PC-3 (cell line): ENCODE measurements at regions not wholly inside any gene's neighbourhood (a gene's known extent, or its start where the extent isn't known, plus 50 kb on each side); places are given as distances from the start of the nearest gene placed in this dataset.

Experiments
- ATAC-seq: fragments of 200-7000 bp; cut with Tn5 transposase; 2 replicates; pipeline ENCODE4 v1.9.1; 2020; ENCODE audit warnings: mild to moderate bottlenecking, moderate library complexity
- BruUV-seq: library from RNA; stranded (reverse); fragments of 400-500 nt; replicated peaks from 2 replicates; lab custom pipeline; 2021; lab: Mats Ljungman, UMichigan
- CTCF ChIA-PET: fragments of 300-600 bp; sonication (Branson Sonifier 250); formaldehyde crosslinking; loops from one replicate; lab custom pipeline; 2022; ENCODE audit warnings: antibody characterized with exemption; lab: Charles Lee
- POLR2A ChIA-PET: fragments of 300-600 bp; sonication (Branson Sonifier 250); formaldehyde crosslinking; loops from one replicate; lab custom pipeline; 2022; ENCODE audit warnings: antibody characterized with exemption; ENCODE audit not compliant: unreplicated experiment; lab: Charles Lee
- DNase-seq: peaks from one replicate; pipeline ENCODE4 v3.0.0-alpha.2; 2015
- H2AFZ ChIP-seq: fragments of 300-600 bp; sonication (generic); 2 replicates; pipeline ENCODE4 v1.6.0; 2016; ENCODE audit warnings: antibody characterized with exemption, low read length
- H3F3A ChIP-seq: fragments of 300-600 bp; sonication (generic); one replicate; pipeline ENCODE4 v1.6.0; 2017; ENCODE audit warnings: antibody characterized with exemption, low read length, control low read depth, mild to moderate bottlenecking; ENCODE audit not compliant: unreplicated experiment
- H3K27ac ChIP-seq: fragments of 300-600 bp; sonication (generic); 2 replicates; pipeline ENCODE4 v1.5.1; 2016; ENCODE audit warnings: mild to moderate bottlenecking, low read length
- H3K27me3 ChIP-seq: fragments of 300-600 bp; sonication (generic); 2 replicates; pipeline ENCODE4 v1.6.1; 2016; ENCODE audit warnings: low read length, mixed read lengths
- H3K36me3 ChIP-seq: fragments of 300-600 bp; sonication (generic); 2 replicates; pipeline ENCODE4 v1.6.1; 2016; ENCODE audit warnings: low read depth, mixed run types, low read length, mixed read lengths
- H3K4me1 ChIP-seq: fragments of 300-600 bp; sonication (generic); 2 replicates; pipeline ENCODE4 v1.5.1; 2016; ENCODE audit warnings: low read length; ENCODE audit not compliant: insufficient read depth
- H3K4me2 ChIP-seq: fragments of 300-600 bp; sonication (generic); 2 replicates; pipeline ENCODE4 v1.6.0; 2016; ENCODE audit warnings: low read length
- H3K4me3 ChIP-seq: fragments of 300-600 bp; sonication (generic); 2 replicates; pipeline ENCODE4 v1.5.1; 2016; ENCODE audit warnings: mild to moderate bottlenecking, low read length, mixed read lengths
- H3K79me2 ChIP-seq: fragments of 300-600 bp; sonication (generic); 2 replicates; pipeline ENCODE4 v1.6.1; 2017; ENCODE audit warnings: low read length, mixed read lengths
- H3K9ac ChIP-seq: fragments of 300-600 bp; sonication (generic); 2 replicates; pipeline ENCODE4 v1.6.0; 2016; ENCODE audit warnings: mild to moderate bottlenecking, low read length
- H3K9me2 ChIP-seq: fragments of 300-600 bp; sonication (generic); replicated peaks from 2 replicates; pipeline ENCODE4 v1.6.1; 2016; ENCODE audit warnings: mixed run types, low read length, mixed read lengths
- H3K9me3 ChIP-seq: fragments of 300-600 bp; sonication (generic); 2 replicates; pipeline ENCODE4 v1.6.1; 2016; ENCODE audit warnings: low read length, mixed read lengths
- H4K20me1 ChIP-seq: fragments of 300-600 bp; sonication (generic); 2 replicates; pipeline ENCODE4 v1.6.1; 2016; ENCODE audit warnings: low read length, mixed read lengths
- EZH2 ChIP-seq: fragments of 300-600 bp; sonication (generic); IDR thresholded peaks from one replicate; pipeline ENCODE4 v1.6.1; 2017; ENCODE audit warnings: antibody characterized with exemption, mild to moderate bottlenecking, low read length; ENCODE audit not compliant: unreplicated experiment
- EZH2phosphoT487 ChIP-seq: fragments of 300-600 bp; sonication (generic); IDR thresholded peaks from 2 replicates; pipeline ENCODE4 v1.6.1; 2018; ENCODE audit warnings: mild to moderate bottlenecking, antibody characterized with exemption, low read length, borderline replicate concordance
- intact Hi-C: fragments of 100-400 bp; cut with micrococcal nuclease; formaldehyde crosslinking; loops from 2 replicates; pipeline ENCODE4 v1.9.0; 2023
- TF ChIP-seq, protein P1 (sequence below): fragments of 300-600 bp; sonication (generic); conservative IDR thresholded peaks from 2 replicates; pipeline ENCODE4 v1.5.1; 2017; ENCODE audit warnings: antibody characterized with exemption, low read depth, mild to moderate bottlenecking, low read length

GRCh38 chr4:43146198-43146597 lies 253.7 kb downstream of the GRXCR1 start:
- TF ChIP-seq, protein P1, sequence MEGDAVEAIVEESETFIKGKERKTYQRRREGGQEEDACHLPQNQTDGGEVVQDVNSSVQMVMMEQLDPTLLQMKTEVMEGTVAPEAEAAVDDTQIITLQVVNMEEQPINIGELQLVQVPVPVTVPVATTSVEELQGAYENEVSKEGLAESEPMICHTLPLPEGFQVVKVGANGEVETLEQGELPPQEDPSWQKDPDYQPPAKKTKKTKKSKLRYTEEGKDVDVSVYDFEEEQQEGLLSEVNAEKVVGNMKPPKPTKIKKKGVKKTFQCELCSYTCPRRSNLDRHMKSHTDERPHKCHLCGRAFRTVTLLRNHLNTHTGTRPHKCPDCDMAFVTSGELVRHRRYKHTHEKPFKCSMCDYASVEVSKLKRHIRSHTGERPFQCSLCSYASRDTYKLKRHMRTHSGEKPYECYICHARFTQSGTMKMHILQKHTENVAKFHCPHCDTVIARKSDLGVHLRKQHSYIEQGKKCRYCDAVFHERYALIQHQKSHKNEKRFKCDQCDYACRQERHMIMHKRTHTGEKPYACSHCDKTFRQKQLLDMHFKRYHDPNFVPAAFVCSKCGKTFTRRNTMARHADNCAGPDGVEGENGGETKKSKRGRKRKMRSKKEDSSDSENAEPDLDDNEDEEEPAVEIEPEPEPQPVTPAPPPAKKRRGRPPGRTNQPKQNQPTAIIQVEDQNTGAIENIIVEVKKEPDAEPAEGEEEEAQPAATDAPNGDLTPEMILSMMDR = no peak
- TF ChIP-seq EZH2phosphoT487 = no peak
- TF ChIP-seq EZH2 = no peak
- ChIA-PET POLR2A (no interaction called here), CTCF (no interaction called here)
- H4K20me1 ChIP-seq = no peaks in the 10 kb centered on the region
- BruUV-seq = no TSS peak
- no peaks in the 10 kb centered on the region for H3F3A ChIP-seq
- no peaks in the 10 kb centered on the region for H3K79me2 ChIP-seq
- no peaks in the 10 kb centered on the region for H3K4me1 ChIP-seq
- no peak overlapping the region for H2AFZ ChIP-seq
- DNase-seq (no peak), ATAC-seq (no peak)
- H3K9ac ChIP-seq = no peak overlapping the region
- intact Hi-C loops = no loop called here
- no peak overlapping the region for H3K4me3 ChIP-seq
- no peaks in the 10 kb centered on the region for H3K36me3 ChIP-seq
- no peak overlapping the region for H3K4me2 ChIP-seq
- no peaks in the 10 kb centered on the region for H3K27me3 ChIP-seq
- no peaks in the 10 kb centered on the region for H3K9me3 ChIP-seq
- no peak overlapping the region for H3K27ac ChIP-seq
- H3K9me2 ChIP-seq = no peaks in the 10 kb centered on the region

GRCh38 chr4:43148481-43148880 lies 256.0 kb downstream of the GRXCR1 start:
- no peaks in the 10 kb centered on the region for H3K9me3 ChIP-seq
- H3K9me2 ChIP-seq = no peaks in the 10 kb centered on the region
- H2AFZ ChIP-seq = no peak overlapping the region
- H3K9ac ChIP-seq = no peak overlapping the region
- no peaks in the 10 kb centered on the region for H3F3A ChIP-seq
- no peak overlapping the region for H3K4me2 ChIP-seq
- no peak for ATAC-seq
- no peaks in the 10 kb centered on the region for H3K36me3 ChIP-seq
- no peaks in the 10 kb centered on the region for H3K4me1 ChIP-seq
- H3K79me2 ChIP-seq = no peaks in the 10 kb centered on the region
- H3K4me3 ChIP-seq = no peak overlapping the region
- intact Hi-C loops = no loop called here
- H3K27ac ChIP-seq = no peak overlapping the region
- BruUV-seq = no TSS peak
- ChIA-PET CTCF (no interaction called here), POLR2A (no interaction called here)
- no peaks in the 10 kb centered on the region for H4K20me1 ChIP-seq
- H3K27me3 ChIP-seq = no peaks in the 10 kb centered on the region
- no peak for TF ChIP-seq EZH2phosphoT487
- TF ChIP-seq, protein P1 = no peak
- no peak for TF ChIP-seq EZH2
- no peak for DNase-seq

DNA sequence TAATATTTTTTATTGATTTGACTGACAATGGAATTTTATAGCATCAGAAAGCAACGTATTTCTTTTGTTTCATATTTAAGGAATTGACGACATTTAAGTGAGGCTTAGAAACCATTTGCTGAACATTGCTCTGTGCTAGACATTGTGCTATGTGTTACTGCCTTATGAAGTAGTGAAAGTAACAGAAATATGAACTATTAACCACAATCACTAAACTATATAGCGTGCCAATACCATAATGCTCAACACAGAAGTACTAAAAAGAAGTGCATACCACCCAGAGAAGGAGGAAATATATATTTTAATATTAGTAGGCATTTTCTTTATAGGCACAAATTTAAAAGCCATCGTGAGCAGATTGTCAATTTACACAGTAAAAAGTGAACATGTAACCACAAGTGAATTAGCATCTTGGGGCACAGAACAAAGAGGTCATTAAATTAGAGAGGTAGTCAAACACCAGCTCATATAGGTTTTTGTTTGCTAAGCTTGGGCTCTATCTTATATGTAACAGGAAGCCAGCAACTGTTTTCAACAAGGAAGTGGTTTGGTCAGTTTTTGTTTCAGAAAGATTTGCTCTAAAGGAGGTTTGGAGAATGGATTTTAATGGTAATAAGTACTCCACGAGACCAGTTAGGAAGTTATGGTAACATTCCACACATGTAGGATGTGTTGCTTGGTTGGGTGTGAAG lies 270.7 kb downstream of the GRXCR1 start:
- Histone ChIP-seq H3K79me2 (no peaks in the 10 kb centered on the region), H3K4me1 (peaks cover 8% of the 10 kb centered on the region; the same call in 1 of the 2 replicates), H3K27ac (no peak overlapping the region), H3F3A (no peaks in the 10 kb centered on the region), H3K36me3 (no peaks in the 10 kb centered on the region), H3K9me3 (no peaks in the 10 kb centered on the region), H3K27me3 (no peaks in the 10 kb centered on the region), H3K4me3 (no peak overlapping the region), H2AFZ (0 out of 2 replicates have a peak overlapping the region, but pooled peaks have one; percentile 35), H3K9ac (no peak overlapping the region), H3K4me2 (no peak overlapping the region), H3K9me2 (no peaks in the 10 kb centered on the region), H4K20me1 (no peaks in the 10 kb centered on the region)
- BruUV-seq = no TSS peak
- intact Hi-C loops = no loop called here
- DNase-seq (no peak), ATAC-seq (peak; percentile 61; the same call in 1 of the 2 replicates)
- TF ChIP-seq EZH2 (no peak), EZH2phosphoT487 (no peak)
- TF ChIP-seq, protein P1 = no peak
- ChIA-PET CTCF (no interaction called here), POLR2A (no interaction called here)
